Glutamatergic neuron (in vitro differentiated cells): ENCODE measurements at regions not wholly inside any gene's neighbourhood (a gene's known extent, or its start where the extent isn't known, plus 50 kb on each side); places are given as distances from the start of the nearest gene placed in this dataset.

Source experiments
- DNase-seq: peaks from one replicate; pipeline ENCODE4 v3.0.0; 2022
- H3K27ac Mint-ChIP-seq: one replicate; pipeline ENCODE4 v1.8.0; 2020; ENCODE audit warnings: mild to moderate bottlenecking, mixed read lengths, inconsistent platforms; ENCODE audit not compliant: unreplicated experiment
- H3K27me3 Mint-ChIP-seq: one replicate; pipeline ENCODE4 v1.8.0; 2020; ENCODE audit warnings: mild to moderate bottlenecking, moderate library complexity, mixed read lengths, inconsistent platforms; ENCODE audit not compliant: unreplicated experiment
- H3K36me3 Mint-ChIP-seq: one replicate; pipeline ENCODE4 v1.8.0; 2020; ENCODE audit warnings: mild to moderate bottlenecking, mixed read lengths, inconsistent platforms; ENCODE audit not compliant: unreplicated experiment
- H3K4me1 Mint-ChIP-seq: one replicate; pipeline ENCODE4 v1.8.0; 2020; ENCODE audit warnings: mild to moderate bottlenecking, low read depth, mixed read lengths, inconsistent platforms; ENCODE audit not compliant: unreplicated experiment
- H3K4me3 Mint-ChIP-seq: one replicate; pipeline ENCODE4 v1.8.0; 2020; ENCODE audit warnings: mild to moderate bottlenecking, mixed read lengths, inconsistent platforms; ENCODE audit not compliant: unreplicated experiment
- H3K9me3 Mint-ChIP-seq: one replicate; pipeline ENCODE4 v1.8.0; 2020; ENCODE audit warnings: mild to moderate bottlenecking, moderate library complexity, mixed read lengths, inconsistent platforms; ENCODE audit not compliant: unreplicated experiment
- CTCF ChIP-seq: fragments of 200-600 bp; sonication (generic); IDR thresholded peaks from one replicate; pipeline ENCODE4 v1.5.0; 2021; ENCODE audit not compliant: partially characterized antibody, unreplicated experiment

- TF ChIP-seq CTCF: no peak
- H3K36me3 Mint-ChIP-seq: no peaks in the 10 kb centered on the region
- no peak overlapping the region for H3K4me3 Mint-ChIP-seq
- peaks cover 2% of the 10 kb centered on the region for H3K4me1 Mint-ChIP-seq
- no peaks in the 10 kb centered on the region for H3K9me3 Mint-ChIP-seq
- no peak overlapping the region for H3K27ac Mint-ChIP-seq
- no peak for DNase-seq
- no peaks in the 10 kb centered on the region for H3K27me3 Mint-ChIP-seq
These were observed 396.2 kb downstream of the RFPL4B start for GRCh38 chr6:112743323-112743722.

- Mint-ChIP-seq H3K27me3 (no peaks in the 10 kb centered on the region), H3K4me1 (peaks cover 2% of the 10 kb centered on the region), H3K36me3 (no peaks in the 10 kb centered on the region), H3K9me3 (no peaks in the 10 kb centered on the region), H3K4me3 (no peak overlapping the region), H3K27ac (no peak overlapping the region)
- no peak for DNase-seq
- no peak for TF ChIP-seq CTCF
These were observed 397.7 kb downstream of the RFPL4B start for GRCh38 chr6:112744827-112745226.

GRCh38 chr6:112745765-112746164, 398.6 kb downstream of the RFPL4B start:
- Mint-ChIP-seq H3K4me1 (peaks cover 2% of the 10 kb centered on the region), H3K36me3 (no peaks in the 10 kb centered on the region)

GRCh38 chr6:112749673-112750072, 402.5 kb downstream of the RFPL4B start:
- no peak for TF ChIP-seq CTCF
- Mint-ChIP-seq H3K27ac (no peak overlapping the region), H3K9me3 (no peaks in the 10 kb centered on the region), H3K4me1 (no peaks in the 10 kb centered on the region), H3K4me3 (no peak overlapping the region), H3K27me3 (no peaks in the 10 kb centered on the region), H3K36me3 (no peaks in the 10 kb centered on the region)
- DNase-seq: no peak

More at GRCh38 chr6:112745765-112746164, 398.6 kb downstream of the RFPL4B start:
- H3K9me3 Mint-ChIP-seq: no peaks in the 10 kb centered on the region
- no peak for DNase-seq
- H3K27me3 Mint-ChIP-seq: no peaks in the 10 kb centered on the region
- no peak overlapping the region for H3K27ac Mint-ChIP-seq
- TF ChIP-seq CTCF: no peak
- H3K4me3 Mint-ChIP-seq: no peak overlapping the region

DNA sequence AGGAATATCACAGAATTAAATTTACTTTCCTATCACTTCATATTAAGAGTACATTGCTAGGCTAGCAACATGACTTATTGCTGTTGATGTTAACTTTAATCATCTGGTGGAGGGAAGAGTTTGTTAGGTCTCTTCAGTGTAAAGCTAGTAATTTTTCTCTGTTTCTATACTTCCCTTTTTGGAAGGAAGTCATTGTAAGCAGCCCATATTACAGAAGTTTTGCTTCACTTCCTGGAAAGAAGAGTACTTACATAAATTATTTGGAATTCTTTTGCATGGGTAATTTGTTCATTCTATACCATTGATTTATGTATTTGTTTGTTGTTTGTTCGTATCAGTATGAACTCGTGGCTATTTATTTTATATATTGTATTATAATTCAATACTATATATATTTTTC, 405.2 kb downstream of the RFPL4B start:
- Mint-ChIP-seq H3K4me3 (no peak overlapping the region), H3K9me3 (no peaks in the 10 kb centered on the region), H3K27me3 (no peaks in the 10 kb centered on the region), H3K27ac (no peak overlapping the region), H3K36me3 (no peaks in the 10 kb centered on the region), H3K4me1 (no peaks in the 10 kb centered on the region)
- no peak for TF ChIP-seq CTCF
- DNase-seq: no peak
